Astrocyte (in vitro differentiated cells and primary cell): ENCODE measurements at regions not wholly inside any gene's neighbourhood (a gene's known extent, or its start where the extent isn't known, plus 50 kb on each side); places are given as distances from the start of the nearest gene placed in this dataset.

Experiments used
- DNase-seq: peaks from one replicate; pipeline ENCODE4 v3.0.0-alpha.2; 2010; ENCODE audit warnings: low read depth
- FAIRE-seq: peaks from 2 replicates; lab custom pipeline; 2011; peaks lifted over from hg19 to GRCh38; lab: Jason Lieb, UNC
- H2AFZ ChIP-seq: 2 replicates; pipeline ENCODE4 v1.6.0; 2012; ENCODE audit warnings: low read depth, low read length, inconsistent platforms
- H3K27ac ChIP-seq: 2 replicates; pipeline ENCODE4 v1.5.1; 2011; ENCODE audit warnings: low read depth, low read length, inconsistent platforms
- H3K27me3 ChIP-seq: 2 replicates; pipeline ENCODE4 v1.6.0; 2011; ENCODE audit warnings: low read length, inconsistent platforms; ENCODE audit not compliant: insufficient read depth
- H3K36me3 ChIP-seq: 2 replicates; pipeline ENCODE4 v1.5.1; 2011; ENCODE audit warnings: low read length, inconsistent platforms; ENCODE audit not compliant: insufficient read depth
- H3K4me1 ChIP-seq: 2 replicates; pipeline ENCODE4 v1.5.1; 2011; ENCODE audit warnings: low read length, inconsistent platforms; ENCODE audit not compliant: insufficient read depth
- H3K4me2 ChIP-seq: 2 replicates; pipeline ENCODE4 v1.6.0; 2012; ENCODE audit warnings: low read length, inconsistent platforms
- H3K4me3 ChIP-seq: 2 replicates; pipeline ENCODE4 v1.5.1; 2011; ENCODE audit warnings: low read depth, mild to moderate bottlenecking, low read length, inconsistent platforms; ENCODE audit not compliant: insufficient read depth
- H3K79me2 ChIP-seq: 2 replicates; pipeline ENCODE4 v1.6.0; 2012; ENCODE audit warnings: mild to moderate bottlenecking, low read length, inconsistent platforms; ENCODE audit not compliant: insufficient read depth
- H3K9ac ChIP-seq: 2 replicates; pipeline ENCODE4 v1.6.0; 2012; ENCODE audit warnings: mild to moderate bottlenecking, low read length, inconsistent platforms
- H3K9me3 ChIP-seq: 2 replicates; pipeline ENCODE4 v1.5.1; 2012; ENCODE audit warnings: low read depth, mild to moderate bottlenecking, low read length, inconsistent platforms; ENCODE audit not compliant: insufficient read depth
- H4K20me1 ChIP-seq: 2 replicates; pipeline ENCODE4 v1.6.0; 2012; ENCODE audit warnings: low read length, inconsistent platforms; ENCODE audit not compliant: insufficient read depth
- H3K27ac Mint-ChIP-seq: one replicate; pipeline ENCODE4 v1.8.0; 2021; ENCODE audit warnings: mild to moderate bottlenecking, mixed read lengths; ENCODE audit not compliant: unreplicated experiment
- H3K27me3 Mint-ChIP-seq: one replicate; pipeline ENCODE4 v1.8.0; 2021; ENCODE audit warnings: low read depth, mixed read lengths; ENCODE audit not compliant: unreplicated experiment
- H3K36me3 Mint-ChIP-seq: one replicate; pipeline ENCODE4 v1.8.0; 2021; ENCODE audit warnings: low read depth, mixed read lengths; ENCODE audit not compliant: unreplicated experiment
- H3K4me1 Mint-ChIP-seq: one replicate; pipeline ENCODE4 v1.8.0; 2021; ENCODE audit warnings: low read depth, mixed read lengths; ENCODE audit not compliant: unreplicated experiment
- H3K4me3 Mint-ChIP-seq: one replicate; pipeline ENCODE4 v1.8.0; 2021; ENCODE audit warnings: mild to moderate bottlenecking, moderate library complexity, mixed read lengths; ENCODE audit not compliant: unreplicated experiment
- H3K9me3 Mint-ChIP-seq: one replicate; pipeline ENCODE4 v1.8.0; 2021; ENCODE audit warnings: mild to moderate bottlenecking, mixed read lengths; ENCODE audit not compliant: unreplicated experiment
- EZH2 ChIP-seq: IDR thresholded peaks from 2 replicates; pipeline ENCODE4 v1.6.1; 2012; ENCODE audit warnings: mild to moderate bottlenecking, low read length, inconsistent platforms; ENCODE audit not compliant: insufficient read depth
- TF ChIP-seq, protein P1 (sequence below): IDR thresholded peaks from 2 replicates; pipeline ENCODE4 v1.5.1; 2011; ENCODE audit warnings: low read depth, mild to moderate bottlenecking, inconsistent platforms, low read length, moderate library complexity; ENCODE audit not compliant: insufficient read depth

DNA sequence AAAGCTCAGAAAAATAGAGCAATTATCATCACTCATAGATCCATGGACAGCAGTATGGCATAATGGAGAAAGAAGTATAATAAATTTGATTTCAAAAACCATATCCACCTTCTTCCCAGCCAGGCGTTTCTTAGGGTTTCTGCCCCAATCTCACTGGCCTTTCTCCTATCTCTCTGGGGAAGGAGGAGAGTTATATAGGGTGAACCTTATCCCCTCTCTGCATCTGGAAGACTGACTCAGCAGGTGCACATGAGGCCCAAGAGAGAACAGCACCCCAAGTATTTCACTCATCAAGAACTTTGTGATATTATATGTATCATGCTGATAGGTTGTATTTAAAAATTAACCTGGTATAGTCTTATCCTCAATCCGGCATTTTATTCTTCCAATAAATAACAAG lies 318.8 kb upstream of the RASGEF1B start:
- Mint-ChIP-seq H3K27ac (no peak overlapping the region), H3K9me3 (no peaks in the 10 kb centered on the region), H3K36me3 (no peaks in the 10 kb centered on the region), H3K4me3 (no peak overlapping the region), H3K27me3 (no peaks in the 10 kb centered on the region), H3K4me1 (peaks cover 27% of the 10 kb centered on the region)
- Histone ChIP-seq H4K20me1 (no peaks in the 10 kb centered on the region), H3K36me3 (no peaks in the 10 kb centered on the region), H3K4me2 (no peak overlapping the region), H3K4me1 (no peaks in the 10 kb centered on the region), H3K27me3 (no peaks in the 10 kb centered on the region), H3K4me3 (no peak overlapping the region), H3K27ac (no peak overlapping the region), H3K9me3 (no peaks in the 10 kb centered on the region), H3K9ac (no peak overlapping the region), H2AFZ (no peak overlapping the region), H3K79me2 (no peaks in the 10 kb centered on the region)
- no peak for DNase-seq
- FAIRE-seq, result no peak
- TF ChIP-seq, protein P1, sequence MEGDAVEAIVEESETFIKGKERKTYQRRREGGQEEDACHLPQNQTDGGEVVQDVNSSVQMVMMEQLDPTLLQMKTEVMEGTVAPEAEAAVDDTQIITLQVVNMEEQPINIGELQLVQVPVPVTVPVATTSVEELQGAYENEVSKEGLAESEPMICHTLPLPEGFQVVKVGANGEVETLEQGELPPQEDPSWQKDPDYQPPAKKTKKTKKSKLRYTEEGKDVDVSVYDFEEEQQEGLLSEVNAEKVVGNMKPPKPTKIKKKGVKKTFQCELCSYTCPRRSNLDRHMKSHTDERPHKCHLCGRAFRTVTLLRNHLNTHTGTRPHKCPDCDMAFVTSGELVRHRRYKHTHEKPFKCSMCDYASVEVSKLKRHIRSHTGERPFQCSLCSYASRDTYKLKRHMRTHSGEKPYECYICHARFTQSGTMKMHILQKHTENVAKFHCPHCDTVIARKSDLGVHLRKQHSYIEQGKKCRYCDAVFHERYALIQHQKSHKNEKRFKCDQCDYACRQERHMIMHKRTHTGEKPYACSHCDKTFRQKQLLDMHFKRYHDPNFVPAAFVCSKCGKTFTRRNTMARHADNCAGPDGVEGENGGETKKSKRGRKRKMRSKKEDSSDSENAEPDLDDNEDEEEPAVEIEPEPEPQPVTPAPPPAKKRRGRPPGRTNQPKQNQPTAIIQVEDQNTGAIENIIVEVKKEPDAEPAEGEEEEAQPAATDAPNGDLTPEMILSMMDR, result no peak
- no peak for TF ChIP-seq EZH2

DNA sequence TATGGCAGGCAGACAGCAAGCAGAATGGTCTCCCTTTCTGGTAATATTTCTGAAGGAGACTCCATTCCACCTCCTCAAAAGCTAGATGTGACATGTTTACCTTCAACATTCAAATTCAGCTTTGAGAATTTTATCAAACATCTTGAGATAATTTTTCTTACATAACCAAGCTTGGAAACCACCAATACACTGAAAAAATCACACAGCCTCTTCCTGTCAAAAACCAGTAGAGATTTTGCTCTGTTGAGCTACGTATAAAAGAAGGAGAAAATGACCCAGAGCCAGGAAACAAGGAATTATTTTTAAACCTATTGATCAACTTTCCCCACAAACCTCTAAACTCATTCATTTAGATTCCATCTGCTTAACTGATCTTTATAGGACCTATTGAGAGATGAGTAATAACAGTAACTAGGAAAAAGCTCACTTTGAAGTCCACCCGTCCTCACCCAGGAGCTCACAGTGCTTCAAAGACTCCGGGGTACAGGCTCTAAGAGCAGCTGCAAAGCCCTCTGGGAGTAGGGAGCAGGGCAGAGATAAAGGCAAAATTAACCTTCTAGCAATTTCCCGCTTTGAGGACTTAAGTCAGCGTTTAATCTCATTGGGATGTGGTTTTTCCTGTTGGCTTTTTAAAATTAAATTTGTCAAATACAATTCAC lies 318.2 kb upstream of the RASGEF1B start:
- no peak for DNase-seq
- Histone ChIP-seq H3K4me3 (no peak overlapping the region), H4K20me1 (no peaks in the 10 kb centered on the region), H3K36me3 (no peaks in the 10 kb centered on the region), H3K4me2 (no peak overlapping the region), H3K27me3 (no peaks in the 10 kb centered on the region), H3K79me2 (no peaks in the 10 kb centered on the region), H3K9me3 (no peaks in the 10 kb centered on the region), H3K9ac (no peak overlapping the region), H2AFZ (no peak overlapping the region), H3K27ac (no peak overlapping the region), H3K4me1 (no peaks in the 10 kb centered on the region)
- H3K9me3 Mint-ChIP-seq, result no peaks in the 10 kb centered on the region
- no peak overlapping the region for H3K27ac Mint-ChIP-seq
- H3K4me1 Mint-ChIP-seq, result peaks cover 27% of the 10 kb centered on the region
- no peak overlapping the region for H3K4me3 Mint-ChIP-seq
- H3K36me3 Mint-ChIP-seq, result no peaks in the 10 kb centered on the region
- TF ChIP-seq, protein P1, result no peak
- no peak for TF ChIP-seq EZH2
- FAIRE-seq, result no peak
- H3K27me3 Mint-ChIP-seq, result no peaks in the 10 kb centered on the region

GRCh38 chr4:81789158-81789557 lies 317.5 kb upstream of the RASGEF1B start:
- no peaks in the 10 kb centered on the region for H3K36me3 ChIP-seq
- no peaks in the 10 kb centered on the region for H3K9me3 Mint-ChIP-seq
- H3K4me1 Mint-ChIP-seq, result peaks cover 27% of the 10 kb centered on the region
- no peaks in the 10 kb centered on the region for H3K4me1 ChIP-seq
- H2AFZ ChIP-seq, result no peak overlapping the region
- no peak overlapping the region for H3K4me2 ChIP-seq
- H3K9me3 ChIP-seq, result no peaks in the 10 kb centered on the region
- DNase-seq (no peak), FAIRE-seq (no peak)
- H3K4me3 ChIP-seq, result no peak overlapping the region
- no peak overlapping the region for H3K9ac ChIP-seq
- no peaks in the 10 kb centered on the region for H3K36me3 Mint-ChIP-seq
- H3K27ac ChIP-seq, result no peak overlapping the region
- H4K20me1 ChIP-seq, result no peaks in the 10 kb centered on the region
- H3K27me3 Mint-ChIP-seq, result no peaks in the 10 kb centered on the region
- no peak overlapping the region for H3K27ac Mint-ChIP-seq
- no peak overlapping the region for H3K4me3 Mint-ChIP-seq
- no peaks in the 10 kb centered on the region for H3K79me2 ChIP-seq
- TF ChIP-seq, protein P1, result no peak
- TF ChIP-seq EZH2, result no peak
- H3K27me3 ChIP-seq, result no peaks in the 10 kb centered on the region
